GM18907 (cell line): ENCODE measurements at regions not wholly inside any gene's neighbourhood (a gene's known extent, or its start where the extent isn't known, plus 50 kb on each side); places are given as distances from the start of the nearest gene placed in this dataset.
"Not testable (repeated sequence)": the region's sequence is repeated elsewhere in the genome, so short reads cannot be mapped to it uniquely, and the experiment has no call there.

Experiments
- ATAC-seq: cut with Tn5 transposase; IDR thresholded peaks from one replicate; pipeline ENCODE4 v1.9.1; 2021; ENCODE audit warnings: mild to moderate bottlenecking, moderate library complexity; ENCODE audit not compliant: unreplicated experiment

DNA sequence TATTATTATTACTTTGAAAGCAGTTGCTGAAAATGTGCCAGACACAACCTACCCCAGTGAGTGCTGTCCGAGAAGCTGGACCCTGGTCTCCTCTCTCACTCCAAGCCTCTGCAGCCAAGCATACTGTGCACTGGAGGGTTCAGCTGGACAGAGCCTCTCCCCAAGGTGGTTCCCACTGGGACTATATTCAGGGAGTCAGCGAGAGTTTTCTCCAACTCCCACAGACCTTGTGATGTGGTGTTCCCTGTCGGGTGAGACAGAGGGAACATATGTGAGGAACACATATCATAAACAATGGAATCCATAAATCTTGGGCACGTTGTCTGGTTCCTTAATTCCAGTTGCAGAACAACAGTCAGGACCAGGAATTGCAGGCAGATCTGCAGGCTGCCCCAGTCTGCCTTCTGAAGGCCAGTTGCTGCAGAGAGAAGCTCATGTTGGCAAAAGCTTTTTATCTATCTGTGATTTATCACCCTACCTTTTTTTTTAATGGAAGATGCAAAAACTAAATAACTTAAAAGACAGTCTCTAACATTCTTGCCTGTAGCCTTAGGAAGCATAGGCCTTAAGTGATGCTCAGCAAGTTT, 619.8 kb upstream of the TBX3 start:
- ATAC-seq = no peak

DNA sequence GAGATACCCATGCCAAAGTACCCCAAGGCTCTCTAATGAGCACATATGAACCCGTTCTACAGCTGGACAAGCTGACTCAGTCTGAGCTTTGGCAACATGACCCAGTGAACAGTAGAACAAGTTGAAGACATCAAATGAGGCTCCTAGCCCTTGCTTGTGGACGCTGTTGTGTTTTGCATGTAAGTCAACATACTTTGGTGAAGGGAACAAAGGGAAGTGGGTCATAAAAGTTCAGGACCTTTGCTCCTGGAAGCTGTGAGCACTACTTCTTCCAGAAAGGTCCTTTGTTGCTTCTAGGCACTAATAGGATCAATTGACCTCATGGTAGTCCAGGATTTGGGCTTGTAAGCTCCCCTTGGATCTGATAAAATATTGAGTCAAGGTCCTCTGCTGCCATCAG, 613.5 kb upstream of the TBX3 start:
- no peak for ATAC-seq

DNA sequence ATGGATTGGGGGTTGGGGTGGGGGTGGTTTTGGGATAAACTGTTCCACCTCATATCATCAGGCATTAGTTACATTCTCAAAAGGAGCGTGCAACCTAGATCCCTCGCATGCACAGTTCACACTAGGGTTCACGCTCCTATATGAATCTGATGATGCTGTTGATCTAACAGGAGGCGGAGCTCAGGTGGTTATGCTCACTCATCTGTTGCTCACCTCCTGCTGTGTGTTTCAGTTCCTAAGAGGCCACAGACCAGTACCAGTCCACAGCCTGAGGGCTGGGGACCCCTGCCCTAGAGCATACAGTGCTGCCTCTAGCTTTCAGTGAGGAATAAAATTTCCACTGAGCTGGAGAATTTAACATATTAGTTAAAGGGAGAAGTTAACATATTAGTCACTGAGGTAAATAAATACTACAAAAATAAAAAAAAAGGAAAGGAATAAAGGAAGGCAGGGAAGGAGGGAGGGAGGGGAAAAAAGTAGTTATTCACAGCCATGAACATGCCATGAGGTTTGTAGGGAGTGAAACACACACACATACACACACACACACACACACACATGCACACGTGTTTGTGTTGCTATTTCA, 612.7 kb upstream of the TBX3 start:
- no peak for ATAC-seq

DNA sequence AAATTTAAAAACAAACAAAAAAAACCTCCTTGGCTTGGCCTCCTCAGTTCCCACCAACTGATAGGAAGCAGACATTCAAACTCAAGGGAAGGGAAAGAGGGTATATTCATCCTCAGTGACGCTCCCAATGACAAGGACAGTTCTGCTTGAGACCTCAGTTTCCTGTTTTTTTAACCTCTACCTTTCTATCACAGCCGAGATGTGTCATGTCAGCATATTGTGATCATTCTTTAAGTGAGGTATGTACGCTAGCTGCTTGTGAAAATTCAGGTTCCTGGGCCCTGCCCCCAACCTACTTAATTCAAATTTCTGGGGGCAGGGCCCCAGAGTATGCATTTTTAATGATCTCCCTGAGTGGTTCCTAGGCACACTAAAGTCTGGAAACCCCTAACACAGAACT, 611.9 kb upstream of the TBX3 start:
- no peak for ATAC-seq

DNA sequence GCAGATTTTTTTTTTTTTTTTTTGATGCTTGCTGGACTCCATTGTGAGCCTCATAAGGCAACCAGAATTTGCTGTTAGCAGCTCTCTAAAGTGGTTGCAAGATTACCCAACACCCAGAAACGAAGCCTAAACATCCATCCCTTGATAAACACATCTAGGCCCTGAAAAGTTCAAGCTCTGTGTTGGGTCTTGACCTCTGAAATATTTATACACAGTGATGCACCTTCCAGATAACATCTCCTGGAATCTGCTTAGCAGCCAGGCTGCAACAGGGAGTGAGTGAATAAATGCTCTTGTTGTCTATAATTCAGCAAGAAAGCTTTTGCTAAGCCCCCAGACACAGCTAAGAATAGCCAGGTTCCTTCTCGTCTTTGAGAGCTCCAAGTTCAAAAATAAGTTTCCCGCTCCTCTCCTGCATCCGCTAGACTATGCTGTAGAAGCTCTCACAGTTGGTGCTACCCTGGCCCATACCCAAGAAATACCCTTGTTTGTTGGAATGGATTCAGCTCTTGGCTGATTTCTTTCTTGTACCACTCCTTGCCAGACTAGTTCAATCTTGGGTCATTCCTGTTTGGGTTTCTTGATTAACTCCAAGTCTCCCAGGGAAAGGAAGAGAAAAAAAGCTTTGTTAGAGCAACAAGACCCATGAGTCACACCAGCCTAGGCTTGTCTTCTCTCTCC, 610.6 kb upstream of the TBX3 start:
- no peak for ATAC-seq

DNA sequence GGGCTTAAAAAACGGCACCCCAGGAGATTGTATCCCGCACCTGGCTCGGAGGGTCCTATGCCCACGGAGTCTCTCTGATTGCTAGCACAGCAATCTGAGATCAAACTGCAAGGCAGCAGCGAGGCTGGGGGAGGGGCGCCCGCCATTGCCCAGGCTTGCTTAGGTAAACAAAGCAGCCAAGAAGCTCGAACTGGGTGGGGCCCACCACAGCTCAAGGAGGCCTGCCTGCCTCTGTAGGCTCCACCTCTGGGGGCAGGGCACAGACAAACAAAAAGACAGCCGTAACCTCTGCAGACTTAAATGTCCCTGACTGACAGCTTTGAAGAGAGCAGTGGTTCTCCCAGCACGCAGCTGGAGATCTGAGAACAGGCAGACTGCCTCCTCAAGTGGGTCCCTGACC, 601.5 kb upstream of the TBX3 start:
- not testable (repeated sequence) for ATAC-seq

DNA sequence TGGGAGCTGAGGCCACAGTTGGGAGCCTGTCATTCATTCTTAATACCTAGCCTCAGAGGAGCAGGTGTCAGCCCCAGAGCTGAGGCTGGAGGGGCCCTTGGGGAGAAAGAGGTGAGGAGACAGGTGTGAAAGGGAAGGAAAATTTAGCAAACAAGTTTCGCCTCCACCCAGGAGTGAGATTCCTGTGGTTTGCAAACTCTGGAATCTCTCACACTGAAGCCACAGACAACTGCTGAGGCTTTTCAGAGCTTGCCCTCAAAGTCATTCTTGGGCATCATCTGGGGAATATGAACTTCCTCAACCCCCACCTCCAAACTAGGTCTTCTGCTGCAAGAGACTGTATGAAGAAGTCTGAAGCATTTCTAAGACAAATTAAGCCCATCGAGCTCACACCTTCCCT, 589.5 kb upstream of the TBX3 start:
- ATAC-seq = no peak

DNA sequence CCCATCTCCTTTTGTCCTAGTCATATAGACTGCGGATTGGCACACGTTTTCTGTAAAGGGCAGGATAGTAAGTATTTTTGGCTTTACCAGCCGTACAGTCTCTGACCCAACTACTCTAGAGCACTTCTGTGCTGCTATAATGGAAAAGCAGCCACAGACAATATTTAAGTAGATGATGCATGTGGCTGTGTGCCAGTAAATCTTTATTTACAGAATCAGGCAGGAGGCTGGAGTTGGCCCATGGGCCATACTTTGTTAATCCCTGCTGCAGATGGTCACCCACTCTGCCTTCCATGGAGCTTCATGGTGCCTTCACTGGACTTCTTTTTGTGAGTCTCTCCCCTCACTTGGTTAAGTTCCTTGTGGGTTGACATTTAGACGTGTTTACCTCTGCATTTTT, 584.5 kb upstream of the TBX3 start:
- no peak for ATAC-seq

DNA sequence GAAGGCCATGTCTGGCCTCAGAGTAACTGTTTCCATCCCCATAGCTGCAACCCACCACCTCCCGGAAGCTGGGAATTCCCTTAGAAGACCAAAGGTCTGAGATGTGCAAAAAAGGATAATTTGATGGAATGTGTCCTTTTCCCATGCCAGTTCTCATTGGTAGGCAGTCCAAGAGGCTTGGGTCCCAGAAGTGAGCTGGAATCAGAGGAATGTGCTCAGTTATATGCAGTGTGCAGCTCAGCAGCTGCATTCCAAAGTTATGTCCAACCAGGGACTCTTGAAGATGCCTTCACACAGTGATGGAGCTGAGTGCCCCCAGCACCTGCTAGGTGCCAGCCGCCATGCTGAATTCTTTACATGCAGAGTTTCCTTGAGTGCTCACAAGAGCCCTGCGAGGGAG, 583.9 kb upstream of the TBX3 start:
- no peak for ATAC-seq

DNA sequence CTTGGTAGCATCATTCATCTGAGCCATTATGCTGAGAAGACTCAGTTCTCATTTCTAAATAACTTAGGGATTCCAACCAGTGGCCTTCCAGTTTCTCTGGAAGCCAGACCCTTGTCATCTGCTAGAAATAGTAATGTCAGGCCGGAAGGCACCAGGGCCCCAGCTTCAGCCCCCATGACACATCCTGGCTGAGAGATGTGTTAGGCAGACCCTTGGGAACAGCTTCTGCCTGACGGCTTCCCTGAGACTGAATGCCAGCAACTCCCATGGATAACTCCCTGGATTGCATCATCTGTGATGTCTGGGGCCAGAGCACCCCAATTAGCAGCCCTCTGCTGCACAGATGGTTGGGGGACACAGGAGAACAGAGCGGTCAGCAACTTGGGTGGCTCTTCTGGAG, 583.5 kb upstream of the TBX3 start:
- ATAC-seq = no peak

DNA sequence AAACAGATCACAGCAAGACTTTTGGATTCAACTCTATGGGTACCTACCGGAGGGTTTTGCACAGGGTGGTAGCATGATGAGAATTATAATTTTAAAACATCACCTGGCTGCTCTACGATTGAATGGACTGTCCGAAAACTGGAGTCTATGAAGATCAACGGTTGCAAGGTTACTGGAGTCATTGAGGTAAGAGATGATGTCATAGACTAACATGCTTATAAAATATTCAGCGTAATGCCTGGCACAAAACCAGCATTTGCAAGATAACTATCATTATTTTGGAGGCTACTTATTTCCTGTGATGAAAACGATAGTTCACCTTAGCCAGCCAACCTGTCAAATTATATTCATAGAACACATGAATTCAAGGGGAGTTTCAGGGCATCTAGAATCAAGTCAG, 580.6 kb upstream of the TBX3 start:
- no peak for ATAC-seq

DNA sequence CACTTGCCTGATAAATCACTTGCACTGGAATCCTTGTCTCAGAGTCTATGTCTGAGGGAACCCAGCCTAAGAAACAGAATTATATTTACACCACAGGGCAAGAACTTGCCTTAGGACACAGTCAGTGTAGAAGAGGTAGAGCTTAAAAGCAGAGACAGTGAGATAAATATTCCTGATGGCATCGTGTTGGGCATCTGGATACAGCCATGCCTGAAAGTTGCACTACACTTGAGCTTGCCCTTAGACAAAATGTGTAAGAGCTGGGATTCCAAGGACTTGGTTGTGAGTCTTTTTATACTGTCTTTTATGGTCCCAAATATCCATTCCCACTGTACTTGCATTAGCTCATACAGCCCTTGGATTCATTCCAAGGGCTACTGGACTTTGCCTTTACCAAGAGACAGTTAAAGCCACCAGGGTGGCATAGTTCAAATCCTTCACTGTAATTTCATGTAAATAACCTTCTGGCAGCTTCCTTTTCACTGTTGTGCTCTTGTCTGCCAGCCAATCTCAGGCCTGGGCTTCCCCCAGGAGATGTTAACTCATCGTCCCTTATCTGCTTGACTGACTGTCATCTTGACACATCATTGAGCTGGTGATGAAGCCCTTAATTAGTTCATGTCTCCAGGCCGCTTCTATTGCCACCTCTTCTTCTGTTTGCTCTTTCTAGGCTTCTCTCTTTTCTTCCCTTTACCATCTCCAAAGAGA, 577.9 kb upstream of the TBX3 start:
- no peak for ATAC-seq

DNA sequence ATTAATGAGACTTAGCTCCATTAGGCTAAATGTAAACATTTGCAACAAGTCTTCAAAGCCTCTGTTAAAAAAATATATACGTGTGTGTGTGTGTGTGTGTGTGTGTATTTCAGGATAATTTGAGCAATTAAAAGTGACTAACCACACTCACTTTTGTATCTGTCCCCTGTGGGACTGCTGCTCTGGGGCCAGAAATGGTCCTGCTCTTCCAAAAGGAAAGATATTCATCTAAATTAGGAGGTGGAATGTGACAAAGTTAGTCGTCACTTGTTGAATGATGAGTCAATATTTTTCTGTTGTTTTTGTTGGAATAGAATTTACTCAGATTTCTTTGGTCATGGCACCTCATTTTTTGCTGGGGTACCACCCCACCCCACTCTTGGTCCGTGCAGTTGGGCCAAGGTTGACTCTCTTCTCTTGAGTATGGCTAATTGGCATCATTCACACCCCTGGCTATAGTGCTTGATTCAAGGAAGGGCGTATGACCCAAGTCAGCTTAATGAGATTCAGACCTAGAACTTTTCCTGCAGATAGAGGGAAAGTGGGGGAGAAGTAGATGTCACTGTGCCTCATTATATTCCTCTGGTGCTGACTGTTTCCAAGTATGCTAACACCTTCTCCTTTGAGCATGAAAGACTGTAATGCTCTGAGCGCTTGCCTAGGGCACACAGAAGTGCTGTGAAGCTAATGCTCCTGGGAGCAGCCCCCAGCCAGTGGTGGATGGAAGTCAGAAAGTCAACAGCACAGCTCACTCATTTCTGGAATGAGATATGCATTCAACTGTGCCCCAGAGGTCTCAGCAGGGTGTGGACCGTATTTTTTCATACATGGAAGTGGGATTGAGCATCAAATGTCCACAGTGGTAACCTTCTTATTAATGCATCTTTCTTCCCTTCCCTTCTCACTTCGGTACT, 577.0 kb upstream of the TBX3 start:
- no peak for ATAC-seq

DNA sequence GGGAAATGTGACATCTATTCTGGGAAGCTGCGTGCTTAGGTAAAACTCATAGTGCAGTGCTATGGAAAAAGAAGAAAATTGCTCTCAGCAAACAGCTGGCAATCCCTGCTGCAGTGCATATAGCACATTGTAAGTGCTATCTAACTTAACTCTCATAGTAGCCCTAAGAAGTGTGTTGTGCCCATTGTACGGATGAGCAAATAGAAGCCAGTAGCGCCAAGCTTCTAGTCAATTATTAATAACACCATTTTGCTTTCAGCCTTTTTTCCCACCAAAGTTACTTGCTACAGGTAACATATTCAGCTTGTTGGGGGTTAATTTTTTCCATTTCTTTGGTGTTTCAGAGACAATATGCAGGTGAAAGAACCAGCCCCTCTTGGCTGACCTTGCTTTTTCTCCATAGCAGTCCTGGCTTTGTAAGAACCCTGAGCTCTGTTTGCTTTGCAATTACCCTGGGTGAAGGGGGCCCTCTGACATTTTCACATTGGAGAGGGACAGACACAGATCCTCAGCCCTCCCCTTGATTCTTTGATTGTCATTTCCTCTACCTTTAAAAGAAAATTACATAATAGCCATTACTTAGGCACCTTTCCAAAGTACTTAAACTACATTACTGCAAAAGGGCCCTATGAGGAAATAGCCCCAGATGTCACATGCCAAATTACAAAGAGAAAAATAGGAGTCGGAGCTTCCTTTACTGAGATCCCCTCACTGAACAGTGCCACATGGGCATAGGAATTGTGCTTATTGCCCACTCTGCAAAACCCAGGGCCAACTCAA, 576.2 kb upstream of the TBX3 start:
- no peak for ATAC-seq

DNA sequence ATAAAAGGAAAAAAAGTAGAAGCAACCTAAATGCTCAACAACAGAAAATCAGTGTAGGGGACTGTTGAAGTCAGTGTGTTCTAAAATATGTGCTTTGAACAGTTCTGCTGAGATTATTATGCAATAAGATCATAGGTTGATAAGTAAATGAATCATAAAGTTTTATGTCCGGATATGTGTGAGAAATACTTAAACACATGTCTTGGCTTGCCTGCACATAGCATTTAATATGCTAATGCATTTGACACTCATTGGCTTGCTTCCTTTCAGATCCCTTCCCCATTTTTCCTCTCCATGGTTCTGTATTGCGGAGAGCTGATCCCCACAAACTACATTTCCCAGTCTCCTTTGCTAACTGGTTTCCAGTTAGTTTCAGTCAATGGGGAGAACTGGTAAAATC, 573.8 kb upstream of the TBX3 start:
- ATAC-seq = no peak

DNA sequence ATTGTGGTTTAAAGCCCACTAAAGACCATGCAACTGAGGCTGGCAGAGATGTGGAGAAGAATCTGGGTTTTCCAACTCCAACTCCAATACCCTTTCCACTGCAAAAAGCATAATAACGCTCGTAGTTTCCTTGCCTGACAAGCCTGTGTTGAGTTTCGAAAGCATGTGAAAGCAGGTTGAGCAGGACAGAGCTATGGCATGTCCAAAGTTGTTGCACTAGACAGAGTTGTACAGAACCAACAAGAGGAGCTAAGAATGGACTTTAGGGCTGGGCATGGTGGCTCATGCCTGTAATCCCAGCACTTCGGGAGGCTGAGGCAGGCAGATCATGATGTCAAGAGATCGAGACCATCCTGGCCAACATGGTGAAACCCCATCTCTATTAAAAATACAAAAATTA, 572.0 kb upstream of the TBX3 start:
- ATAC-seq = no peak

DNA sequence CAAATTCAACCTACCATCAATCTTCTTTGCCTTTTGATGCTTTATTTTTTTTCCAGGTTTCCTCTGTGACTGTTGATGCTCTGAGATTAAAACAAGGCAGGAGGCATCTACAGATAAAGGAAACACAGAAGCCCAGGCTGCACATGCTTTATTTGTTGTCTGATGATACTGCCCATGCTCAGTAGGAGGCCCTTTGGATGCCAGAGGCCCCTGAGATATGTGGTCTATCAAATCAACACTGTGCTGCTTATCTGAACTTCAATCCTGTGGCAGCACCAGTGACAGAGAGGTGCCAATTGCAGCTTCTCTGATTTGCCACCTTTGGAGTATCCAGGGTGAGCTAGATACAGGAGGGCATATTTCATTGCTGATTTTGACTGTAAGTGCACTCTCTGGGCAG, 571.3 kb upstream of the TBX3 start:
- ATAC-seq = no peak

DNA sequence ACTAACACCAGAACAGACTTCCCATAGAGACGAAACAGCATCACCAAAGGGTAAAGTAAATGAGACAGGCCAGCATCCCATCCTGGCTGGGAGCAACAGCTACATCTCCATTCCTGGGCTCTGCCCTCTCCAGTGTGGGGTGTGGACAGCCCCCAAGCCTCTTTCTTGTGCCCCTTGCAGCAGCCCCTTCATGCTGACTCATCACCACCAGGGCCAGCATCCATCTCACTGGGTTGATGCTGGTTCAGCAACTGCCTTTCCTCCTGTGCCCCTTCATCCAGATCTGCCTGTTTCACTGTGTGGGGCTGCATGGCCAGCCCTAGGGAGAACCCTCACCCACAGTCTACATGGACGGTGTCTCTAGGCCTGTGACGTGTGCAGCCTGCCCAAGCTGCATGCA, 569.1 kb upstream of the TBX3 start:
- no peak for ATAC-seq

DNA sequence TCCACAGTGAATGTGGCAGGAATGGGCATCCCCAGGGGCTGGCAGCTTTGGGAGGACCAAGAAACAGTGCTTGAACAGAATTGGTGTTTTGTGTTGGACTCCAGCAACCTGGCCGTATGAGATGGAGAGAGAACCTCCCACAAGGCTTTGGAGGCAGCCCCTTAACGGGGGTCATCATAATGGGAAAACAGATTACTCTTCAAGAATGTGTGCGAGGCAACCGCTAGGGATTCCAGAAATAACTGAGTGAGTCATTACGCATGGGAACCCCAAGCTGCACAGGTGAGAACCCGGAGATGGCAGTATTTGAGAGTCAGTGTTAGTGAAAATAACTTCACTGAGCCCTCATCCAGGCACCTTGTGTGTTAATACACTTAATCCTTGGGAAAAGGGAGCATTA, 567.8 kb upstream of the TBX3 start:
- ATAC-seq = no peak

DNA sequence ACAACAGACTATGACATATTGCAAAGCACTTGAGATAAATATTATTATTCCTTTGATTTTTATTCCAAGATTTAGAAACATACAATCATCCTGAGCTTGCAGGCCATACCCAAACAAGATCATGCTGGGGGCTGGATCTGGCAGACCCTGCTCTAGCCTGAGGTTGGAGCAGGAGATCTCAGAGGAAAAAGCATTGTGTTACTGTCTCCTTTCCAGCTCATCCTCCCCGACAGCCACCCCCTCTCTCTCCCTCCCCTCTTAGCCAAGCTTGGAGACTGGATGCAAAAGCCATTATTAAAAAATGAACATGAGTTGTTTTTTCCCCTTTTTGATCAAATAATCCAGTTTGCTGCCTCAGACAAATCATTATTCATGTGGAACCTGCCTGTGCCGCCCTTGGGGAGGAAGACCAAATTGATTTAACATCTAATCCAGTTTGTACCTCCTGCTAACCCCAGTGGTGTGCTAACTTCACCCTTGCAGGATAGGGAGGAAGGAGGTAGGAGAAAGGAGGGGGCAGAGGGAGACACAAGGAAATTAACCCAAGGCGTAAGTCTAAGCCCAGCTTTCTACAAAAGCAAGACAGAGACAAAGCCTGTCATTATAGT, 565.8 kb upstream of the TBX3 start:
- no peak for ATAC-seq
